HG03045 (cell line): ENCODE measurements at regions not wholly inside any gene's neighbourhood (a gene's known extent, or its start where the extent isn't known, plus 50 kb on each side); places are given as distances from the start of the nearest gene placed in this dataset.
A peak's percentile ranks its signal among the peaks of the same experiment; 100 is the strongest.

Experiments used
- ATAC-seq: cut with Tn5 transposase; IDR thresholded peaks from one replicate; pipeline ENCODE4 v1.9.1; 2021; ENCODE audit warnings: mild to moderate bottlenecking, moderate library complexity; ENCODE audit not compliant: unreplicated experiment

- ATAC-seq = no peak
Observed at GRCh38 chr5:155898284-155898683, 428.7 kb upstream of the SGCD start.

DNA sequence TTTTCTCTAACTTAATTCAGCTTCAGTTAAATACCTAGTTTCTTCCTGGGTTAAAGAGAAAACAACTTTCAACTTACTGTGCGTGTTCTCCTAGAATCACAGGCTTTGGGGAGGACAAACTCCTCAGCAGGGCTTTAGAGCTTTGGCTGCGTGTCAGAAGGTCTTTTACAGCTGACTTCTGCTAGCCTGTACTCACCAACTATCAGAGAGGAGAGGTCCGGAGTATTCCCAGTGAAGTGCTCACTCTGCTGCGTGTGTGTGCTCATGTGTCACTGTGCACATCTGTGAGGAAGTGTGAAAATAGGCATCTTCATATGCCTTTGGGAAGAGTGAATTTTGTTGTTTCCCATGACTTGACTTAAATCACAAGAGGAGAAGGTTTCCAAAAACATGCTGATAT is 423.2 kb upstream of the SGCD start:
- ATAC-seq = no peak

GRCh38 chr5:155905364-155905763 is 421.6 kb upstream of the SGCD start:
- no peak for ATAC-seq

DNA sequence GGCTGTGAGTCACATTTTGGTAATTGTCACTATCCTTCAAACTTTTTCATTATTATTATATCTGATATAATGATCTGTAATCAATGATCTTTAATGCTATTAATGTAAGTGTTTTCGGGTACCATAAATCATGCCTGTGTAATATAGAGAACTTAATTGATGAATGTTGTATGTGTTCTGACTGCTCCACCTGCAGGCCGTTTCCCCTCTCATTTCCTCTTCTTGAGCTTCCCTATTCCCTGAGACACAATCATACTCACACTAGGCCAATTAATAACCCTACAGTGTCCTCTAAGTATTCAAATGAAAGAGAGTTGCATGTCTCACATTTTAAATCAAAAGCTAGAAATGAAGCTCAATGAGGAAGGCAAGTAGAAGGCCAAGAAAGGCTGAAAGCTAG is 420.9 kb upstream of the SGCD start:
- no peak for ATAC-seq

DNA sequence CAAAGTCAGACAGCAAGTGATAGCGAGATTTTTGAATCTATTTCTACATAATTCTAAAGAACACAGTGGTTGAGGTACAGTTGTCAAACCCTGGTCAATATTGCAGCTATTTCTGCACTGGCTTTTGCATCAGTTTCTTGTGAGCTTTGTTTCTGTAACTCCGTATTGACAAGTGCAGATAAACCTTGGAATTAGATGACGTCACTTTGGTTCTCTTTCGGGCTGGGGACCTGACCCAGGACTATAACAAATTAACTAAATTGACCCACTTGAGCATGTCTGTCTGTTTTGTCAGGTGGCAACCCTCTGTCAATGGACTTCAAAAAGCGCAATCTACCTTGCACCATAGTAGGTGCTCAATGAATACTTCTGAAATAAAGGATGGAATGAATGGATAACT is 418.4 kb upstream of the SGCD start:
- no peak for ATAC-seq

GRCh38 chr5:155912291-155912690 is 414.7 kb upstream of the SGCD start:
- no peak for ATAC-seq

DNA sequence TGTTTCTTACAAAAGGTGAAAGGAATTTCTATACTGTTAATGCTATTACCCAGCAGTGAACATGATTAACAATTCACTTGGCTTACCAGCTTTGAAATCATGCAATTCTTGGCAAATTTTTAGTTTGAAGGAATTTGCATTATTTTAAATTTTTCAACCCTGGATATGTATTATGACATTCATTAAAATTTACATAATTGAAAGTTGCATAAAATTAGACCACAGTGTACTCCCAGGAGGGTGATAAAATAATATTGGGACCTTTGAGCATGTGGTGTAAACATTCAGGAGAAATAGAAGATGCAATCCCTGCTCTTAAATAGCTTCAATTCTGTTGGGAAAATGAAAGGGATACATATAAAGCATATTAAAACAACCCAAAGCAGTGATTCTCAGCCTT is 412.2 kb upstream of the SGCD start:
- ATAC-seq = no peak

- ATAC-seq = no peak
Observed at GRCh38 chr5:155915601-155916000, 411.4 kb upstream of the SGCD start.

- no peak for ATAC-seq
Observed at GRCh38 chr5:155919126-155919525, 407.8 kb upstream of the SGCD start.

DNA sequence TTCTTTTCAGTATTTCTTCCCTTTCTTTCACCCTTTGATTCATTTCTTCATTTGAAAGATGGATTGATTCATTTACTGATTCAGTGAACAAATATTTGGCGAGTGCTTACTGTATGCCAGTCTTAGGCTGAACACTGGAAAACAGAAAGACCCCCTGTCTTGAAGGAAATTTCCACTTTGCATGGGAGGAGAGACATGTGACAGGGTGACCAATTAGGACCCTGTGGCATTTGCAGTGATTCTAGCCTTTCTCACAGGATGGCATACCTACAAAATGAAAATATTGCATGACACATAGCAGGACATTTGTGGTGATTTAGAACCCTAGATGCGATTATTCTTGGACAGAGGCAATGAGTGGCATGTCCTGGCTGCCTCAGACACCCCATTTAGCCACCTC is 407.2 kb upstream of the SGCD start:
- ATAC-seq = no peak

GRCh38 chr5:155921621-155922020 is 405.3 kb upstream of the SGCD start:
- ATAC-seq = no peak

DNA sequence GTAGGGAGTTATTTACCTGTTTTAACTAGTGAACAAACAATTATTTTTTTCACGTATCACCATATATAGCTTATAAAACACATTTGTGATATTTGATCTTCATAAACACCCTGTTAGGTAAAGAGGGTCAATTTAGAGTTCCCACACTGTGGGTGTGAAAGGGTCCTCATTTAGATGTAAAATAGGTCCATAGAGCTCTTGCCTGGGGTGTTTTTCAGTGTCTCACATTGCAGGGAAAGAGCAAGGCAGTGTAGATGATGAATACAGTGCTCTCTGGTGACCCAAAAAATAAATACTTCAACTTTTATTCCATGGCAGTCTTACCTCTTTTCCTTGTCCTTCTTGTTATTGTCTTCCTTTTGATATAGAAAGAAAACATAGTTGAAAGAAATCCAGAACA is 403.2 kb upstream of the SGCD start:
- no peak for ATAC-seq

DNA sequence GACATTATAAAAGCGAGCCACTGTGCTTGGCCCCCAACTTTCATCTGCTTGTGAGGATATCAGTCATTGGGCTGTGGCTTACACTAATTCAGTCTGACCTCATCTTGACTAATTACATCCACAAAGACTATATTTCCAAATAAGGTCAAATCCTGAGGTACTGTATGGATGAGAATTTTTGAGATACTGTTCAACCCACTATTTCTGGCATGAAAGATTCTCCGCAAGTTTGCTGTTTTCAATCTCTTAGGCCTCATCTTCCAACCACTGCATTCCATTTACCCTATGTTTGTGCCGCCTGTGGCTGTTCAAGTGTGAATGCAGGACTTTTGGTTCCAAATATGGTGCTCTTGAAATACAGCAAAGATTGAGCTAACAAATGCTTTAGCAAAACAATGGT is 400.9 kb upstream of the SGCD start:
- no peak for ATAC-seq

DNA sequence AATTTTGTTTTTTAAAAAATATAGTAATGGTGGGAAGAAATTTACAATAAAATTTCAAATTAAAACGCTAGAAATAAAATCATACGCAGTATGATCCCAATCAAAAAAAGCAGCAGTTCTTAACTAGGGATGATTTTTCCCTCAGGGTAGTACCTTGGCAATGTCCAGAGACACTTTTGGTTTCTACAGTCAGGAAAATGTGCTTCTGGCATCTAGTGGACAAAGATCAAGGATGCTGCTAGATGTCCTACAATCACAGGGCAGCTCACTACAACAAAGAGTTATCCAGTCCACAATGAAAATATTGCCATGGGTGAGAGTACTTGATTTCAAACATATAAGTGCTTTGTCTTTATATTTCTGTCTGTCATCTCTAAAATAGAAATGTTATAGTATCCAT is 400.2 kb upstream of the SGCD start:
- no peak for ATAC-seq

DNA sequence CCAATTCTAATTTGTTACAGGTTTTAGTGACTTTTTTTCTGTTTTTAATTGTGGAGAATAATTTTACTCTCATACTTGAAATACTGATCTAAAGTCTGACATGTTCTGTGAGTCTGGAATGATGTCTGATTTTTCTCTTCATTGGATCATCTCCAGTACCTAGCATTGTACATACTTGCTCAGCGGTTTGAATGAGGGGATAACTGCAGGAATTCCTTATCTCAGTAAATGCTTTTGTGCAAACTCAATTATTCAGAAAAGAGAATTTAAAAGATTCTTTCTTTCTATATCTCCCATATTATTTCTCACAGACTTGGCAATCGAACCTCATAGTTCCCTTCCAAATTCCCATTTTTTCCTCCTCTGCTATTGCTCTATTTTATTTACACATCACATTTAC is 397.9 kb upstream of the SGCD start:
- ATAC-seq = no peak

- ATAC-seq = no peak
Observed at GRCh38 chr5:155934964-155935363, 392.0 kb upstream of the SGCD start.

- no peak for ATAC-seq
Observed at GRCh38 chr5:155935723-155936122, 391.2 kb upstream of the SGCD start.

- no peak for ATAC-seq
Observed at GRCh38 chr5:155936520-155937406, 390.2 kb upstream of the SGCD start.

DNA sequence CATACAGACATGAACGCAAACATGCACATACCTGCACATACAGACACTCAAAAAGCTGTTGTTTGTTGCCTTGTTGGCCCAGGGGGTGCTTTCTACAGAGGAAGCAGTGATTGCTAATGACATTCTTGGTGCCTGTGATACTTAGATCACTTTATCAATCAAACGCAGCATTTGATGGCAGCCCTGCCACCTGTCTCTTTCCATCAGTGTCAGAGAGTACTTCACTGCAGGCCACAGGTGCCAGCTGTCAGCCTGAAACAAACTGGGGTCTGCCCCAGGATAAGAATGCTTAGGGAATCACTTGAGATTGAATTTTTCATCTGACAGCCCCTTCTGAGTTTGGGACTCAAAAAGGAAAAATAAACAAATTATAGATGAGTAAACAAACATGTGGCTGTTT is 388.9 kb upstream of the SGCD start:
- ATAC-seq = no peak

- ATAC-seq = no peak
Observed at GRCh38 chr5:155941340-155941739, 385.6 kb upstream of the SGCD start.

GRCh38 chr5:155943516-155944407 is 383.2 kb upstream of the SGCD start:
- peak; percentile 83 for ATAC-seq
